NCI-H2196 treated with DMSO at 0.1 percent for 48 hours (cell line): ENCODE measurements at regions not wholly inside any gene's neighbourhood (a gene's known extent, or its start where the extent isn't known, plus 50 kb on each side); places are given as distances from the start of the nearest gene placed in this dataset.
"Not testable (repeated sequence)": the region's sequence is repeated elsewhere in the genome, so short reads cannot be mapped to it uniquely, and the experiment has no call there.

Source experiments
- DNase-seq: peaks from one replicate; lab custom pipeline; 2025; ENCODE audit not compliant: unreplicated experiment; lab: John Stamatoyannopoulos, UW

DNA sequence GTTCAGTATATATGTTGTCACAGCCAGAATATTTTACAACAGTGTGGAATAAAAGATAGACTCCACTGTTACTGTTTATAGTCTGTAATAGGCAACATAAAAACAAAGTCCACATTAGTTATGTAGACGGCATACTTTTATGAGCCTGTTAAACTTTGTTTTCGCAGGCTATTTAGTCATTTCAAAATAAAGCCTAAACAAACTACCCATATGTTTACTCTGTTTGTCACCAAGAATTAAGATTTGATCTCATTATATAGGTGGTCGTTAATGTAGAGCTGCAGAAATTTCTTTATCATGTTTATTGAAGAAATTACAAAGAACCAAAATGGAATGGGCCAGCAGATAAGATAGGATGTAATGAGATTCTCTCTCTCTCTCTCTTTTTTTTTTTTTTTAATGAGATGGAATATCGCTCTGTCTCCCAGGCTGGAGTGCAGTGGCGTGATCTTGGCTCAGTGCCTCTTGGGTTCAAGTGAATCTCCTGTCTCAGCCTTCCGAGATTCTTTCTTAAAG is 943.8 kb upstream of the SOX9 start:
- DNase-seq, result no peak

- DNase-seq, result peak; percentile 60
Measured at GRCh38 chr17:71180801-71181385, 939.9 kb upstream of the SOX9 start.

DNA sequence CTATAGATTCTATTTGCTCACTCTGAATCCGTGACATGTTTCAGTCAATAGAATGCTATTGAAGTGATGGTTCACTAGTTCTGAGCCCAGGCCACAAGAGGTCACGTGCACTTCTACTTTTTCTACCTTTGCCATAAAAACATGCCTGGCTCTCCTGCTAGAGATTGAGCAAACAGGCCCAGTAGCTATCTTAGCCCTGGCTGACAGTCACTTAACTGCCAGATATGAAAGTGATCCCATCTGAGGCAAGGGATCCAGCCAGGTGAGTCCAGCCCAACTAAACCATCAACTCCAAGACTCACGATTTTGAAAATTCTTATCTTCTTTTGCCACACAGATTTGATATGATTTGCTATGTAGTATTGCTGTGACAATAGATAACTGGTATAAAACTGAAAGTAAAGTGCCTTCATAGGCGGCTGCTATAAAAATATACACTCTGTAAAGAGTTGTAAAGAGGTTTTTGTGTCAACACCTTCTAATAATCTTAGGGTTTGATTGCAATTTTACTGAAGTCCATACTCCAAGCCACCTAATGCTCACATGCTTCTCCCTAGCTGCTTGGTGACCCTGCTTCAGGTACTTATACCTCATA is 937.7 kb upstream of the SOX9 start:
- DNase-seq, result no peak

DNA sequence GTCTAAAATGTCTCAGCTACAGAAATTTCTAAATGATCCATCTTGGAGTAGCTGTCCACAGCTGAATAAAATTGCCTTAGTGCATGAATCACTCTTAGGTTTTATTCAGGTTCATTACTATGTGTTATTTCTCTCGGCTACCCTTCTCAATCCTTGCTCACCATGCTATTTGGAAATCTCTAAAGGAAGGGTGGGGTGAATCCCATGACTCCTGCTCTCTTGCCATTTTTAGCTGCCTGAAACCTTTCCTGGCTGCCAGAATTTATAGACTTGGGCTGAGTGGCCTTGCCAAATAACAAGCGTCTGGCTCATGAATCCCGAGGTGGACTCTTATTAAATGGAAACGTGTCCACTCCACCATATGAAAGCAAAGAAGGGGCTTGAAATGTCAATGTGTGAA is 936.1 kb upstream of the SOX9 start:
- no peak for DNase-seq

DNA sequence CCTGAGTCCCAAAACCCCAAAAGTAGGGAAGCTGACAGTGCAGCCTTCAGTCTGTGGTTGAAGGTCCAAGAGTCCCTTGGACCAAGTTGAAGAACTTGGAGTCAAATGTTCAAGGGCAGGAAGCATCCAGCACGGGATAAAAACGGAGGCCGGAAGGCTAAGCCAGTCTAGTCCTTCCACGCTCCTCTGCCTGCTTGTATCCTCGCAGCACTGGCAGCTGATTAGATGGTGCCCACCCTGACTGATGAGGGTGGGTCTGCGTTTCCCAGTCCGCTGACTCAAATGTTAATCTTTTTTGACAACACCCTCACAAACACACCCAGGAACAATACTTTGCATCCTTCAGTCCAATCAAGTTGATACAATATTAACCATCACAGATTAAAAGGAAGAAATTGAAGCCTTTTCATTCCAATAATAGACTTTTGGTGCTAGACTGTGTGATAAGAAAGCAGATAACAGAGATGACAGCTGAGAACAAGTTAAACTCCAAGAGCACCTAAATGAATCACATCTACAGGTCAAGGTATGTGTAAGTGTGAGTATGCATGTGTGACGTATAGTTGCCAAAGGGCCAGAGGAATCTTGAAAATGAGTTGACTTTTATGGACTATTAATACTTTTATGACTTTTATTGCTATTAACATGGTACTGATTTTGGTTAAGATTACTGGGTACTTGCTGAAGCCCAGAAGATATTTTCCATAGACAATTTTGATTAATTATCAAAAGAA is 933.5 kb upstream of the SOX9 start:
- no peak for DNase-seq

DNA sequence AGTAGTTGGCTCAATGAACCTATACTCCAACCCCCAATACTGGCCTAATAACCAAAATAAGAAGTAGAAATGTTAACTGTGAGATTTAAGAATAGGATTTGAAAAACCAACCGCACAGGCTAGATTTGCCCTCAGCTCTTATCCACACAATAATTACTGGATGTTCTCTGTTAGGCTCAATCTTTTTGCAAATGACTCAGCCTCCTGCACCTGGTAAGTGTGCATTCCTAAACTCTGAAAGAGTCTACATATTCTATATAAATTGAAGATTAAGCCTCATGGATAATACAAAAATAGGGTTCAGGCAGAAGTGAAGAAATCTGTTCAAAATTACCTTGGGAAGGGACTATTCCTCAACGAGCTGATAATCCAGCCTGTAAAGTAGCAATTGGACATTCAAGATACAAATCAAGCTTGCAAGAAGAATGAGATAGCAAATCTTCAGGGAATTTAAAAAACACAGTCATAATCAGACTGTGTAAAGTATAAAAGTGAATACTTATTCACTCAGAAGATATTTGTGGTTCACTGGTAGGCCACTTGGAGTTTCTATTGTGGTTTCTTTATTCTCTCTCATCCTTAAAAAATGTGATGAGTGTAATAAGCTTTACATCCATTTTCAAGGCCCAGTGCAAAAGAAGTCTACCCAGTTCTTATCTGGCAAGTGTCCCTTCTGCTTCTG is 931.9 kb upstream of the SOX9 start:
- DNase-seq, result no peak

DNA sequence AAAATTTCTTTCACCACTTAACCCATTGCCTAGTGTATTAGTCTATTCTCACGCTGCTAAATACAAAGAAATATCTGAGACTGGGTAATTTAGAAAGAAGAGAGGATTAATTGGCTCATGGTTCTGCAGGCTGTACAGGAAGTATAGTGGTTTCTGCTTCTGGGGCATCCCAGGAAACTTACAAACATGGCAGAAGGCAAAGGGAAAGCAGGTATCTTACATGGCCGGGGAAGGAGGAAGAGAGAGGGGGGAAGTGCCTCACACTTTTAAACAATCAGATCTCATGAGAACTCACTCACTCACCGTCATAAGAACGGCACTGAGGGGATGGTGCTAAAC is 931.4 kb upstream of the SOX9 start:
- no peak for DNase-seq

- no peak for DNase-seq
Measured at GRCh38 chr17:71192039-71192555, 928.7 kb upstream of the SOX9 start.

DNA sequence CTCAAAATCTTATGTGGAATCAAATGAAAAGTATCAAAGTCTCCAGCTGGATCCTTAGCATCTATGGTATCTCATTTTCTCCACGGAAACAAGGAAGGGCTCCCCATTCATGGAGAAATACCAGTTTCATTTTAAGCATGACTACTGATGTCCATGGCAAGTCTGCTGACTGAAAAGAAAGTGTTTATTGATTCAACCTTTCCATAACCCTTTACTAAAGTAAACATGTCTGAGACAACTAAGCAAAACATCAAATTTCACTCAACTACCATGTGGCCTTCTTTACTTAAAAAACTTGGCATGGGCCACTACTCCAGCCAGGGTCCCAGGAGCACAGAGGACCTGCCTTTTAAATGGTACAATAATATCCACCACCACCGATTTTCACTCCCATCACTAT is 928.0 kb upstream of the SOX9 start:
- no peak for DNase-seq

GRCh38 chr17:71200597-71200996 is 920.2 kb upstream of the SOX9 start:
- DNase-seq, result no peak

DNA sequence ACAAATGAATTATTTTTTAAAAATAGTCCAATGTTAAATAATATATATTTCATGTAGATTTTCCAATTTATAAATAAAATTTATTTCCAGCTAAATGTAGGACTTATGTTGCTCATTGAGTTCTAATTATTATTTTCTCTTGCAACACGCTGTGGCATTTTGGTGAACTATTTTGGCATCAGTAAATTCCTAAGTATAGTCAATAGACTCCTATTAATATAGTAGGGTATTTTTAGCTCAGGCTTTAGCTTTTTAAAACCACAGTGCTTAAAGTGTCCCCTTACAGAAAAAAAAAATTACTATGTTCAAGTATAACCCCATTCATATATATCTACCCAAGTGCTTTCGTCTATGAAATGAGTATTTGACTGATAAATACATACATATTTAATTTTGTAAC is 919.2 kb upstream of the SOX9 start:
- DNase-seq, result no peak

GRCh38 chr17:71202449-71202848 is 918.4 kb upstream of the SOX9 start:
- DNase-seq, result no peak

DNA sequence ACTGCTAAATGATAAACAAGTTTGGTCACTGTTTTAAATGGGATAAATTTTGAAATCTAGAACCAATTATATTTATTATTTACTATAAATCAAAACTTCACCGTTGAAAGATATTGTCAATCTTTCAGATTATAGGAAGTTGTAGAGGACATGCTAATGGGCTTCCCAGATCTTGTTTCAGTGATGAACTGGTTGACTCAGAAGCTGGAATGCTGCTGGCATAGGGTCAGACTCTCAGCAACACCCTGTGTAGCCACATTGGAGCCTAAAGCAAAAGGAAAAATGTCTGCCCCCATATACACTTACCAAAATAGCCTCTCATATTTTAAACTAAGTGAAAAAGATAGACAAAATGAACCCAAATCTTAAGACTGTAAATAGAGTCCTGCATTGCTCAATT is 916.9 kb upstream of the SOX9 start:
- DNase-seq, result no peak

DNA sequence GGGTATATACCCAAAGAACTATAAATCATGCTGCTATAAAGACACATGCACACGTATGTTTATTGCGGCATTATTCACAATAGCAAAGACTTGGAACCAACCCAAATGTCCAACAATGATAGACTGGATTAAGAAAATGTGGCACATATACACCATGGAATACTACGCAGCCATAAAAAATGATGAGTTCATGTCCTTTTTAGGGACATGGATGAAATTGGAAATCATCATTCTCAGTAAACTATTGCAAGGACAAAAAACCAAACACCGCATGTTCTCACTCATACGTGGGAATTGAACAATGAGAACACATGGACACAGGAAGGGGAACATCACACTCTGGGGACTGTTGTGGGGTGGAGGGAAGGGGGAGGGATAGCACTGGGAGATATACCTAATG is 914.9 kb upstream of the SOX9 start:
- not testable (repeated sequence) for DNase-seq

DNA sequence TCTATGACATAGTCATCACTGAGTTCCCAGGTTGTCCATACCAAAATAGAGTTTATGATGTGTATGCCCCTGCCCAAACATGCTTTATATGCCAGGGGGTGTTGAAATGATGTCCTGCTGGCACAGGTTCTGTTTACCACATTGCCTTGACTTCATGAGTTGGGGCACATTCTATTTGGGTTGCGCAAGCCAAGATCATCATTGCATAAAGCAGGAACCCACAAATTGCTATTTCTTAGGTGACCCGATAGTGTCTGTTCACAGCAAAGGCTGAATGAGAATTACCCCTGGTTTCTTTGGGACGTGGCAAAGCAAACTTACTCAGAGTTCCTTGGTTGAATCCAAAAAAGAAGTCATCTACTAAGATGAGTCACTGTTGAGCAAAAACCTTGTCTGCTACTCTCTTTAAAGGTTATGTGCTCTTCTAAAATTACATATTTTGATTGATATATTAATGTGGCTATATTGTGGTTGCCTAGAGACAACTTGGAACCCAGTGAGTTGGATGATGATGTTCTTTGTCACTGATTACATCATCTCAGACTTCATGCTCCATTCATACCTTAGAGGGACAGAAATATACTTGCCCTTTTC is 912.6 kb upstream of the SOX9 start:
- DNase-seq, result no peak

DNA sequence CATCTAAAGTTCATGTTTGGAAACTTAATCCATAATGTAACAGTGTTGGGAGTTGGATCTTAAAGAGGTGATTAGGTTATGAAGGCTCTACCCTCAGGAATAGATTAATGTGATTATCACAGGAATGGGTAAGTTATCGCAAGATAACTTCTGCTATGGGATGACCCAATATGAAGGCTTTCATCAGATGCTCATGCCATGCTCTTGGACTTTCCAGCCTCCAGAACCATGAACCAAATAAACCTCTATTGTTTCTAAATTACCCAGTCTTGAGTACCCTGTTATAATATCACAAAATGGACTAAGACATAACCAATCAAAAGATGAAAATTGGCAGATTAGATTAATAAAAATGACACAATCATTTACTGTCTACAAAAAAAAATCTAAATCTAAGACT is 906.9 kb upstream of the SOX9 start:
- DNase-seq, result no peak

GRCh38 chr17:71217769-71218168 is 903.1 kb upstream of the SOX9 start:
- DNase-seq, result no peak

DNA sequence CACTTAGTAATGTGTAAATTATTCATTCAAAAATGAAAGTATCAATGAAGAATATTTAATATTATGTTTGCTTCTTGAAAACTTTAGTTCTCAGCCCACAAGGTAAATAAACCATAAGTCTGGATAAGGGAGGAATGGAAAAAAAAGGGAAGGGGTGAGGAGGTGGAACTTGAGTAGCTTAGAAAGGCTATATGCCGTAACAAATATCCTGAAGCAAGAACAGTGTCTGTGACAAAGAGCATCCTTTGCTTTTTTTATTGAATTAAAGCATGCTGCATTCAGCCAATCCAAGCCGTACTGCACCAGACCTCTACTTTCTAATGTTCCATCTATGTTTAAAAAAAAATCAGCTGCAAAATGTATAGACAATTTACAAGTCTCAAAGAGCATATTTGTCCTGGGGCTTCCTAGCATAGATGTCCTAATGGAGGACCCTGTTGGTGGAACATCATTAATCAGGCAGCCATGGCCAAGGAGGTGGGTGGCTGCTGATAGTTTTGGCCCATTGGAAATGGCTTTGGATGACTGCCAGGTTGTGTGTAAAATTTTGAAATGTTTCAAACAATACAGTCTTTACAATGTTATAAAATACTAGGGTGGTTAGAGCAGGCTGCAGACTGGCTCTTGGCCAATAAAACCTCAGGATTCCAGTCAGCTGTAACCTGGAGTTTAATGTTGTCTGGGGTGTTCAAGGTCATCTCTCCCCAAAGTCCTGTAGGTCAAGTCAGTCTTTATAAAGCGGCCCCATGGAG is 895.8 kb upstream of the SOX9 start:
- no peak for DNase-seq

GRCh38 chr17:71227841-71228240 is 893.0 kb upstream of the SOX9 start:
- DNase-seq, result no peak

GRCh38 chr17:71229070-71229469 is 891.8 kb upstream of the SOX9 start:
- no peak for DNase-seq
